WTC11 (cell line): ENCODE measurements at regions not wholly inside any gene's neighbourhood (a gene's known extent, or its start where the extent isn't known, plus 50 kb on each side); places are given as distances from the start of the nearest gene placed in this dataset.

Experiments
- ATAC-seq: fragments of 200-7000 bp; cut with Tn5 transposase; 2 replicates; pipeline ENCODE4 v1.10.0; 2021; ENCODE audit warnings: mild to moderate bottlenecking, moderate library complexity
- CTCF ChIA-PET: fragments of 300-600 bp; sonication (Branson Sonifier 250); formaldehyde crosslinking; loops from one replicate; lab custom pipeline; 2021; ENCODE audit warnings: antibody characterized with exemption; lab: Charles Lee
- POLR2A ChIA-PET: fragments of 350-600 bp; sonication (Branson Sonifier 250); formaldehyde crosslinking; loops from one replicate; lab custom pipeline; 2021; ENCODE audit warnings: antibody characterized with exemption; lab: Charles Lee
- DNase-seq: peaks from one replicate; pipeline ENCODE4 v3.0.0; 2021; ENCODE audit warnings: low spot score
- H3K27ac Mint-ChIP-seq: 2 replicates; pipeline ENCODE4 v1.8.0; 2021; ENCODE audit warnings: mixed read lengths
- H3K27me3 Mint-ChIP-seq: 2 replicates; pipeline ENCODE4 v1.8.0; 2021; ENCODE audit warnings: low read depth, mild to moderate bottlenecking, moderate library complexity, mixed read lengths
- H3K36me3 Mint-ChIP-seq: 2 replicates; pipeline ENCODE4 v1.8.0; 2021; ENCODE audit warnings: mixed read lengths
- H3K4me1 Mint-ChIP-seq: 2 replicates; pipeline ENCODE4 v1.8.0; 2022; ENCODE audit warnings: mixed read lengths
- H3K4me3 Mint-ChIP-seq: 2 replicates; pipeline ENCODE4 v1.8.0; 2021; ENCODE audit warnings: mild to moderate bottlenecking, moderate library complexity, mixed read lengths
- H3K9me3 Mint-ChIP-seq: 2 replicates; pipeline ENCODE4 v1.8.0; 2021; ENCODE audit warnings: mixed read lengths
- AR ChIP-seq: fragments of 250-450 bp; sonication (Bioruptor Pico); IDR thresholded peaks from 2 replicates; pipeline ENCODE4 v1.9.0; 2021; ENCODE audit warnings: mild to moderate bottlenecking
- ATF1 ChIP-seq: sonication (generic); formaldehyde crosslinking; IDR thresholded peaks from 2 replicates; pipeline ENCODE4 v1.8.1; 2023; ENCODE audit warnings: mild to moderate bottlenecking, moderate library complexity, missing genetic modification reagents
- CREM ChIP-seq: sonication (generic); formaldehyde crosslinking; IDR thresholded peaks from 2 replicates; pipeline ENCODE4 v1.8.1; 2022; ENCODE audit warnings: mild to moderate bottlenecking, missing genetic modification reagents, moderate library complexity
- E2F4 ChIP-seq: sonication (generic); formaldehyde crosslinking; IDR thresholded peaks from 2 replicates; pipeline ENCODE4 v1.8.1; 2022; ENCODE audit warnings: low read depth, mild to moderate bottlenecking, moderate library complexity, missing genetic modification reagents, borderline replicate concordance
- E2F5 ChIP-seq: sonication (generic); formaldehyde crosslinking; IDR thresholded peaks from 2 replicates; pipeline ENCODE4 v1.8.1; 2022; ENCODE audit warnings: mild to moderate bottlenecking, moderate library complexity, missing genetic modification reagents
- ELF4 ChIP-seq: sonication (generic); formaldehyde crosslinking; IDR thresholded peaks from 2 replicates; pipeline ENCODE4 v1.8.1; 2022; ENCODE audit warnings: low read depth, mild to moderate bottlenecking, moderate library complexity, missing genetic modification reagents
- EMX1 ChIP-seq: fragments of 250-450 bp; sonication (Bioruptor Pico); IDR thresholded peaks from 2 replicates; pipeline ENCODE4 v1.8.0; 2021; ENCODE audit warnings: mild to moderate bottlenecking
- ESRRA ChIP-seq: sonication (generic); formaldehyde crosslinking; IDR thresholded peaks from 2 replicates; pipeline ENCODE4 v1.8.1; 2022; ENCODE audit warnings: mild to moderate bottlenecking, missing genetic modification reagents, borderline replicate concordance
- GABPB1 ChIP-seq: sonication (generic); formaldehyde crosslinking; IDR thresholded peaks from 2 replicates; pipeline ENCODE4 v1.8.1; 2023; ENCODE audit warnings: mild to moderate bottlenecking, missing genetic modification reagents
- GRHL2 ChIP-seq: fragments of 250-450 bp; sonication (Bioruptor Pico); IDR thresholded peaks from 2 replicates; pipeline ENCODE4 v1.8.0; 2022; ENCODE audit warnings: mild to moderate bottlenecking, moderate library complexity; ENCODE audit not compliant: insufficient replicate concordance, severe bottlenecking
- HMGA2 ChIP-seq: fragments of 250-450 bp; sonication (Bioruptor Pico); IDR thresholded peaks from 2 replicates; pipeline ENCODE4 v1.4.0; 2021; ENCODE audit warnings: mild to moderate bottlenecking, moderate library complexity
- JAZF1 ChIP-seq: fragments of 250-450 bp; sonication (Bioruptor Pico); IDR thresholded peaks from 2 replicates; pipeline ENCODE4 v1.9.0; 2021; ENCODE audit warnings: moderate library complexity, mild to moderate bottlenecking, inconsistent platforms
- JUN ChIP-seq: sonication (generic); formaldehyde crosslinking; IDR thresholded peaks from 2 replicates; pipeline ENCODE4 v1.8.0; 2023; ENCODE audit warnings: mild to moderate bottlenecking, missing genetic modification reagents
- MLX ChIP-seq: sonication (generic); formaldehyde crosslinking; IDR thresholded peaks from 2 replicates; pipeline ENCODE4 v1.8.1; 2023; ENCODE audit warnings: mild to moderate bottlenecking, missing genetic modification reagents, moderate library complexity
- NFATC4 ChIP-seq: fragments of 250-450 bp; sonication (Bioruptor Pico); IDR thresholded peaks from 2 replicates; pipeline ENCODE4 v1.9.0; 2021; ENCODE audit warnings: mild to moderate bottlenecking
- NFYB ChIP-seq: sonication (generic); formaldehyde crosslinking; conservative IDR thresholded peaks from 2 replicates; pipeline ENCODE4 v1.8.0; 2022; ENCODE audit warnings: low read depth, missing genetic modification reagents
- NR2C2 ChIP-seq: sonication (generic); formaldehyde crosslinking; IDR thresholded peaks from 2 replicates; pipeline ENCODE4 v1.8.0; 2022; ENCODE audit warnings: mild to moderate bottlenecking, missing genetic modification reagents
- SOX15 ChIP-seq: fragments of 250-450 bp; sonication (Bioruptor Pico); IDR thresholded peaks from 2 replicates; pipeline ENCODE4 v1.9.0; 2021; ENCODE audit warnings: mild to moderate bottlenecking
- TCF7 ChIP-seq: sonication (generic); formaldehyde crosslinking; IDR thresholded peaks from 2 replicates; pipeline ENCODE4 v1.8.0; 2022; ENCODE audit warnings: mild to moderate bottlenecking, low read depth, missing genetic modification reagents, moderate library complexity
- TEAD4 ChIP-seq: sonication (generic); formaldehyde crosslinking; IDR thresholded peaks from 2 replicates; pipeline ENCODE4 v1.8.0; 2022; ENCODE audit warnings: mild to moderate bottlenecking, missing genetic modification reagents
- ZBTB21 ChIP-seq: sonication (generic); formaldehyde crosslinking; IDR thresholded peaks from 2 replicates; pipeline ENCODE4 v1.8.1; 2023; ENCODE audit warnings: mild to moderate bottlenecking, missing genetic modification reagents, borderline replicate concordance
- ZNF121 ChIP-seq: sonication (generic); formaldehyde crosslinking; IDR thresholded peaks from 2 replicates; pipeline ENCODE4 v1.8.0; 2023; ENCODE audit warnings: missing genetic modification reagents
- ZNF219 ChIP-seq: sonication (generic); formaldehyde crosslinking; IDR thresholded peaks from 2 replicates; pipeline ENCODE4 v1.8.0; 2023; ENCODE audit warnings: missing genetic modification reagents, mild to moderate bottlenecking, borderline replicate concordance
- ZNF232 ChIP-seq: sonication (generic); formaldehyde crosslinking; IDR thresholded peaks from 2 replicates; pipeline ENCODE4 v1.8.0; 2022; ENCODE audit warnings: mild to moderate bottlenecking, missing genetic modification reagents
- ZNF281 ChIP-seq: sonication (generic); formaldehyde crosslinking; IDR thresholded peaks from 2 replicates; pipeline ENCODE4 v1.8.0; 2023; ENCODE audit warnings: mild to moderate bottlenecking, missing genetic modification reagents
- ZNF317 ChIP-seq: sonication (generic); formaldehyde crosslinking; IDR thresholded peaks from 2 replicates; pipeline ENCODE4 v1.8.1; 2023; ENCODE audit warnings: low read depth, mild to moderate bottlenecking, moderate library complexity, missing genetic modification reagents, borderline replicate concordance
- ZNF396 ChIP-seq: fragments of 250-450 bp; sonication (Bioruptor Pico); IDR thresholded peaks from 2 replicates; pipeline ENCODE4 v1.8.0; 2021; ENCODE audit warnings: mild to moderate bottlenecking, moderate library complexity, borderline replicate concordance
- TF ChIP-seq, protein P1 (sequence below): sonication (generic); formaldehyde crosslinking; conservative IDR thresholded peaks from 2 replicates; pipeline ENCODE4 v1.8.1; 2022; ENCODE audit warnings: mild to moderate bottlenecking, missing genetic modification reagents

GRCh38 chr7:51635775-51636174, 319.2 kb upstream of the COBL start (continued):
- TF ChIP-seq TCF7 = no peak
- TF ChIP-seq ZNF281 = no peak
- no peak for TF ChIP-seq ELF4
- TF ChIP-seq NFYB (CRISPR knock-in tag) = no peak
- TF ChIP-seq CREM (CRISPR knock-in tag) = no peak
- TF ChIP-seq JAZF1 = no peak
- TF ChIP-seq NR2C2 (CRISPR knock-in tag) = no peak
- no peak for TF ChIP-seq GABPB1 (CRISPR knock-in tag)
- TF ChIP-seq MLX (CRISPR knock-in tag) = no peak
- no peak for TF ChIP-seq AR
- TF ChIP-seq ZNF219 = no peak
- TF ChIP-seq, protein P1, sequence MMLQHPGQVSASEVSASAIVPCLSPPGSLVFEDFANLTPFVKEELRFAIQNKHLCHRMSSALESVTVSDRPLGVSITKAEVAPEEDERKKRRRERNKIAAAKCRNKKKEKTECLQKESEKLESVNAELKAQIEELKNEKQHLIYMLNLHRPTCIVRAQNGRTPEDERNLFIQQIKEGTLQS (CRISPR knock-in tag) = no peak
- no peak for TF ChIP-seq NFATC4
- TF ChIP-seq JUN (CRISPR knock-in tag) = no peak

GRCh38 chr7:51634538-51634937, 317.9 kb upstream of the COBL start:
- DNase-seq = no peak

More at GRCh38 chr7:51634538-51634937, 317.9 kb upstream of the COBL start:
- Mint-ChIP-seq H3K27ac (no peak overlapping the region), H3K4me1 (peaks cover 36% of the 10 kb centered on the region), H3K9me3 (peaks cover 17% of the 10 kb centered on the region), H3K27me3 (no peaks in the 10 kb centered on the region), H3K36me3 (no peaks in the 10 kb centered on the region), H3K4me3 (no peak overlapping the region)
- ATAC-seq = no peak
- CTCF ChIA-PET = interaction anchor here (1.1 kb wide), 1 partner anchor 204 kb away, joined by 4 read pairs; no protein-coding TSS in a partner anchor
- POLR2A ChIA-PET = no interaction called here
- no peak for TF ChIP-seq ZNF121
- TF ChIP-seq ZBTB21 (CRISPR knock-in tag) = no peak
- TF ChIP-seq SOX15 (CRISPR knock-in tag) = no peak
- no peak for TF ChIP-seq ATF1 (CRISPR knock-in tag)
- no peak for TF ChIP-seq E2F5 (CRISPR knock-in tag)
- TF ChIP-seq GRHL2 = no peak
- no peak for TF ChIP-seq EMX1 (CRISPR knock-in tag)
- no peak for TF ChIP-seq ZNF396
- TF ChIP-seq HMGA2 (CRISPR knock-in tag) = no peak
- no peak for TF ChIP-seq ZNF317
- no peak for TF ChIP-seq ESRRA
- no peak for TF ChIP-seq TEAD4
- no peak for TF ChIP-seq AR
- no peak for TF ChIP-seq E2F4 (CRISPR knock-in tag)
- no peak for TF ChIP-seq ZNF232
